KG1 (cell line): ENCODE measurements at regions not wholly inside any gene's neighbourhood (a gene's known extent, or its start where the extent isn't known, plus 50 kb on each side); places are given as distances from the start of the nearest gene placed in this dataset.

Source experiments
- DNase-seq: peaks from one replicate; lab custom pipeline; 2025; lab: John Stamatoyannopoulos, UW

- DNase-seq = no peak
These were observed 181.2 kb upstream of the SNX7 start for GRCh38 chr1:98480271-98480670.

- DNase-seq = no peak
These were observed 183.4 kb upstream of the SNX7 start for GRCh38 chr1:98478121-98478520.

- DNase-seq = no peak
These were observed 188.6 kb upstream of the SNX7 start for GRCh38 chr1:98472878-98473277.

- no peak for DNase-seq
These were observed 189.9 kb upstream of the SNX7 start for GRCh38 chr1:98471633-98472032.

GRCh38 chr1:98468111-98468717 lies 193.3 kb upstream of the SNX7 start:
- DNase-seq = peak; percentile 7

GRCh38 chr1:98467586-98467985 lies 193.9 kb upstream of the SNX7 start:
- no peak for DNase-seq

GRCh38 chr1:98467122-98467521 lies 194.4 kb upstream of the SNX7 start:
- no peak for DNase-seq

GRCh38 chr1:98461873-98462385 lies 199.6 kb upstream of the SNX7 start:
- no peak for DNase-seq

- no peak for DNase-seq
These were observed 201.4 kb upstream of the SNX7 start for GRCh38 chr1:98460136-98460535.

GRCh38 chr1:98459486-98459870 lies 202.0 kb upstream of the SNX7 start:
- DNase-seq = no peak

GRCh38 chr1:98458511-98459485 lies 202.7 kb upstream of the SNX7 start:
- DNase-seq = no peak

- no peak for DNase-seq
These were observed 204.3 kb upstream of the SNX7 start for GRCh38 chr1:98457248-98457647.

- DNase-seq = no peak
These were observed 206.9 kb upstream of the SNX7 start for GRCh38 chr1:98454666-98455065.

- DNase-seq = no peak
These were observed 208.5 kb upstream of the SNX7 start for GRCh38 chr1:98453066-98453465.

- no peak for DNase-seq
These were observed 209.4 kb upstream of the SNX7 start for GRCh38 chr1:98452162-98452561.

GRCh38 chr1:98441281-98441680 lies 220.2 kb upstream of the SNX7 start:
- no peak for DNase-seq

- no peak for DNase-seq
These were observed 222.1 kb upstream of the SNX7 start for GRCh38 chr1:98439471-98439870.

GRCh38 chr1:98437540-98437939 lies 224.0 kb upstream of the SNX7 start:
- no peak for DNase-seq

- no peak for DNase-seq
These were observed 224.5 kb upstream of the SNX7 start for GRCh38 chr1:98437011-98437410.

GRCh38 chr1:98429965-98430443 lies 231.5 kb upstream of the SNX7 start:
- no peak for DNase-seq

- no peak for DNase-seq
These were observed 232.7 kb upstream of the SNX7 start for GRCh38 chr1:98428864-98429263.

GRCh38 chr1:98427664-98428063 lies 233.9 kb upstream of the SNX7 start:
- no peak for DNase-seq

- no peak for DNase-seq
These were observed 235.4 kb upstream of the SNX7 start for GRCh38 chr1:98426092-98426491.
